OCI-LY7 (cell line): ENCODE measurements at regions not wholly inside any gene's neighbourhood (a gene's known extent, or its start where the extent isn't known, plus 50 kb on each side); places are given as distances from the start of the nearest gene placed in this dataset.

ENCODE experiments used
- BruUV-seq: library from RNA; stranded (reverse); fragments of 400-500 nt; replicated peaks from 2 replicates; lab custom pipeline; 2021; lab: Mats Ljungman, UMichigan
- CTCF ChIA-PET: fragments of 300-600 bp; sonication (Branson Sonifier 250); formaldehyde crosslinking; loops from one replicate; lab custom pipeline; 2022; ENCODE audit warnings: antibody characterized with exemption; ENCODE audit not compliant: unreplicated experiment; lab: Charles Lee
- POLR2A ChIA-PET: fragments of 300-600 bp; sonication (Branson Sonifier 250); formaldehyde crosslinking; loops from one replicate; lab custom pipeline; 2022; ENCODE audit warnings: antibody characterized with exemption; lab: Charles Lee
- DNase-seq: peaks from one replicate; pipeline ENCODE4 v3.0.0-alpha.2; 2015; ENCODE audit warnings: low spot score
- H2AFZ ChIP-seq: fragments of 200-600 bp; sonication (generic), shearing (Covaris generic); 2 replicates; pipeline ENCODE4 v1.6.1; 2014; ENCODE audit warnings: mild to moderate bottlenecking, antibody characterized with exemption, low read length, moderate library complexity
- H3K27ac ChIP-seq: fragments of 200-600 bp; sonication (generic); 2 replicates; pipeline ENCODE4 v1.5.1; 2014; ENCODE audit warnings: mixed run types, low read depth, mild to moderate bottlenecking, moderate library complexity, low read length, inconsistent platforms; ENCODE audit not compliant: poor library complexity, severe bottlenecking
- H3K36me3 ChIP-seq: fragments of 200-600 bp; sonication (generic); 2 replicates; pipeline ENCODE4 v1.6.1; 2014; ENCODE audit warnings: mild to moderate bottlenecking, antibody characterized with exemption, low read length, moderate library complexity, mixed read lengths; ENCODE audit not compliant: insufficient read depth
- H3K4me1 ChIP-seq: fragments of 200-600 bp; sonication (generic); 2 replicates; pipeline ENCODE4 v1.5.1; 2014; ENCODE audit warnings: mild to moderate bottlenecking, low read length; ENCODE audit not compliant: insufficient read depth, poor library complexity, severe bottlenecking
- H3K4me2 ChIP-seq: fragments of 200-600 bp; sonication (generic); 2 replicates; pipeline ENCODE4 v1.6.1; 2014; ENCODE audit warnings: mild to moderate bottlenecking, low read length
- H3K4me3 ChIP-seq: fragments of 200-600 bp; sonication (generic); 2 replicates; pipeline ENCODE4 v1.5.1; 2014; ENCODE audit warnings: mild to moderate bottlenecking, low read depth, low read length; ENCODE audit not compliant: poor library complexity, severe bottlenecking
- H3K79me2 ChIP-seq: fragments of 200-600 bp; sonication (generic); 2 replicates; pipeline ENCODE4 v1.6.1; 2016; ENCODE audit warnings: low read depth, mild to moderate bottlenecking, low read length, moderate library complexity, mixed read lengths; ENCODE audit not compliant: insufficient read depth
- H3K9me2 ChIP-seq: fragments of 200-600 bp; sonication (generic); 2 replicates; pipeline ENCODE4 v1.6.1; 2016; ENCODE audit warnings: mild to moderate bottlenecking, low read length, mixed read lengths; ENCODE audit not compliant: insufficient read depth
- H3K9me3 ChIP-seq: fragments of 200-600 bp; sonication (generic); 2 replicates; pipeline ENCODE4 v1.6.1; 2014; ENCODE audit warnings: mild to moderate bottlenecking, mixed run types, low read length, mixed read lengths
- H4K20me1 ChIP-seq: fragments of 200-600 bp; sonication (generic); 2 replicates; pipeline ENCODE4 v1.6.1; 2014; ENCODE audit warnings: mild to moderate bottlenecking, antibody characterized with exemption, low read length, moderate library complexity, mixed read lengths; ENCODE audit not compliant: insufficient read depth
- EZH2phosphoT487 ChIP-seq: fragments of 200-600 bp; sonication (generic); IDR thresholded peaks from 2 replicates; pipeline ENCODE4 v1.6.1; 2018; ENCODE audit warnings: low read depth, borderline replicate concordance, mild to moderate bottlenecking, mixed run types, antibody characterized with exemption, low read length, moderate library complexity, mixed read lengths
- intact Hi-C: fragments of 100-400 bp; cut with micrococcal nuclease; formaldehyde crosslinking; loops from one replicate; pipeline ENCODE4 v1.10.0; 2022; ENCODE audit not compliant: unreplicated experiment
- TF ChIP-seq, protein P1 (sequence below): fragments of 200-600 bp; sonication (generic); conservative IDR thresholded peaks from 2 replicates; pipeline ENCODE4 v1.5.1; 2014; ENCODE audit warnings: mild to moderate bottlenecking, antibody characterized with exemption, low read length, moderate library complexity, mixed read lengths

DNA sequence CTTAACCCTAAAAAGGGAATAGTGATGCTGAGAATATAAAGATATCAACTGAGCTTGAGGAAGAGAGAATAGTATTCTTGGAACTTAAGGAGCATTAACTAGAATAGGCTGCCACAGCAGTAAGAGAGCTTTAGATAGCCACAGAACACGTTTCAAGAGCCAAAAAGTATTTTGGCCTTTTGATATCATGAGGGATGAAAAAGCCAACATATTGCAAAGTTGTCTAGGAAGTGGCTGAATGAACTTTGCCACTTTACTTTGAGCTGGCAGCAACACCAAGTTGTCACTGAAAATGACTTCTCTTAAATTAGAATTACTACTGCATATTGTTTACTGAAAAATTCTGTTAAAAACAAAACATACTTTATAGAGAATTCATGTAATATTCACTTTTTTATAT, 1476.2 kb downstream of the MRPL39 start:
- Histone ChIP-seq H2AFZ (no peak overlapping the region), H3K4me2 (no peak overlapping the region), H3K79me2 (no peaks in the 10 kb centered on the region), H3K4me1 (no peaks in the 10 kb centered on the region), H3K27ac (no peak overlapping the region), H4K20me1 (no peaks in the 10 kb centered on the region), H3K4me3 (no peak overlapping the region), H3K9me2 (no peaks in the 10 kb centered on the region), H3K36me3 (no peaks in the 10 kb centered on the region), H3K9me3 (peaks cover 32% of the 10 kb centered on the region)
- intact Hi-C loops, result no loop called here
- TF ChIP-seq, protein P1, sequence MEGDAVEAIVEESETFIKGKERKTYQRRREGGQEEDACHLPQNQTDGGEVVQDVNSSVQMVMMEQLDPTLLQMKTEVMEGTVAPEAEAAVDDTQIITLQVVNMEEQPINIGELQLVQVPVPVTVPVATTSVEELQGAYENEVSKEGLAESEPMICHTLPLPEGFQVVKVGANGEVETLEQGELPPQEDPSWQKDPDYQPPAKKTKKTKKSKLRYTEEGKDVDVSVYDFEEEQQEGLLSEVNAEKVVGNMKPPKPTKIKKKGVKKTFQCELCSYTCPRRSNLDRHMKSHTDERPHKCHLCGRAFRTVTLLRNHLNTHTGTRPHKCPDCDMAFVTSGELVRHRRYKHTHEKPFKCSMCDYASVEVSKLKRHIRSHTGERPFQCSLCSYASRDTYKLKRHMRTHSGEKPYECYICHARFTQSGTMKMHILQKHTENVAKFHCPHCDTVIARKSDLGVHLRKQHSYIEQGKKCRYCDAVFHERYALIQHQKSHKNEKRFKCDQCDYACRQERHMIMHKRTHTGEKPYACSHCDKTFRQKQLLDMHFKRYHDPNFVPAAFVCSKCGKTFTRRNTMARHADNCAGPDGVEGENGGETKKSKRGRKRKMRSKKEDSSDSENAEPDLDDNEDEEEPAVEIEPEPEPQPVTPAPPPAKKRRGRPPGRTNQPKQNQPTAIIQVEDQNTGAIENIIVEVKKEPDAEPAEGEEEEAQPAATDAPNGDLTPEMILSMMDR, result no peak
- no peak for TF ChIP-seq EZH2phosphoT487
- no peak for DNase-seq
- no TSS peak for BruUV-seq
- CTCF ChIA-PET, result no interaction called here
- POLR2A ChIA-PET, result no interaction called here

DNA sequence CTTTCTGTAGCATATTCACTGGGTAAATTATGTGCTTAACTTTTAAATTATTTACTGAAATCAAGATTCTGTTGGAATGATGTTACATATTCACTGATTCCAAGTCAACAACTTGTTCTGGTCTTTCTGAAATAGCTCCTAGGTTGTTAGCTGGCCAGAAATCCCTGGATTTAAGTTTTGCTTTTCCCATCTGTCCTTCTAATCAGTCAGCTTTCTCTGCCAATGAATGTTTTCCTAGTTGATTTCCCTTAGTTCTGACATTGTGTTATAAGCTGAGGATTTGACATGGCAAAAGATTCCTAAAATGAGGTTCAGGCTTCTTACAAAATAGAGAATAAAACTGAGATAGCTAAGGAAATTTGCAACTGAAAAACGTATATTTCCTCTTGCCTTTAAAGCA, 1479.6 kb downstream of the MRPL39 start:
- Histone ChIP-seq H3K79me2 (no peaks in the 10 kb centered on the region), H4K20me1 (no peaks in the 10 kb centered on the region), H2AFZ (no peak overlapping the region), H3K27ac (no peak overlapping the region), H3K4me3 (no peak overlapping the region), H3K9me2 (no peaks in the 10 kb centered on the region), H3K4me1 (no peaks in the 10 kb centered on the region), H3K36me3 (no peaks in the 10 kb centered on the region), H3K4me2 (no peak overlapping the region), H3K9me3 (peaks cover 36% of the 10 kb centered on the region)
- TF ChIP-seq EZH2phosphoT487, result no peak
- TF ChIP-seq, protein P1, result no peak
- POLR2A ChIA-PET, result no interaction called here
- BruUV-seq, result no TSS peak
- intact Hi-C loops, result no loop called here
- no peak for DNase-seq
- CTCF ChIA-PET, result no interaction called here

DNA sequence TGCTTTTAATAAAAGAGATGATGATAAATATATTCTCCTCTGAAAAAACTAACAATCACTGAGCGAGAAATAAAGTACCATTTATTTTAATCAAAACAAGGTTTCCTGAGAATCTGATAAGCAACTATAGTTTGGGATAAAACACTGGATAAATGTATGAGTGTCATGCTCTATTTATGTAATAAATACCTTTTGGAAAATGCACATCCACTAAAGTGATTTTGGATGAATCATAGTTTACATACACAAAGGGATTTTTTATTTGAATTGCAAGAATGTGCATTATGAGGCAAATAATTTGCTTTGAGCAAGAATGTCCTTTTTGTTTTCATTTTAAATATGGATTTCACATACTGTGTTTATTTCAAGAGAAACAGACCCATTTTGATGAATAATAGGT, 1483.5 kb downstream of the MRPL39 start:
- peaks cover 24% of the 10 kb centered on the region; the same call in 1 of the 2 replicates for H3K9me3 ChIP-seq
- H3K27ac ChIP-seq, result no peak overlapping the region
- TF ChIP-seq EZH2phosphoT487, result no peak
- TF ChIP-seq, protein P1, result no peak
- H2AFZ ChIP-seq, result no peak overlapping the region
- no peaks in the 10 kb centered on the region for H3K9me2 ChIP-seq
- H4K20me1 ChIP-seq, result no peaks in the 10 kb centered on the region
- POLR2A ChIA-PET, result no interaction called here
- no peaks in the 10 kb centered on the region for H3K36me3 ChIP-seq
- CTCF ChIA-PET, result no interaction called here
- DNase-seq, result no peak
- H3K4me1 ChIP-seq, result no peaks in the 10 kb centered on the region
- BruUV-seq, result no TSS peak
- no peak overlapping the region for H3K4me2 ChIP-seq
- no peak overlapping the region for H3K4me3 ChIP-seq
- no peaks in the 10 kb centered on the region for H3K79me2 ChIP-seq
- intact Hi-C loops, result no loop called here
